ENCODE measurements at regions not wholly inside any gene's neighbourhood (a gene's known extent, or its start where the extent isn't known, plus 50 kb on each side); places are given as distances from the start of the nearest gene placed in this dataset.

DNA sequence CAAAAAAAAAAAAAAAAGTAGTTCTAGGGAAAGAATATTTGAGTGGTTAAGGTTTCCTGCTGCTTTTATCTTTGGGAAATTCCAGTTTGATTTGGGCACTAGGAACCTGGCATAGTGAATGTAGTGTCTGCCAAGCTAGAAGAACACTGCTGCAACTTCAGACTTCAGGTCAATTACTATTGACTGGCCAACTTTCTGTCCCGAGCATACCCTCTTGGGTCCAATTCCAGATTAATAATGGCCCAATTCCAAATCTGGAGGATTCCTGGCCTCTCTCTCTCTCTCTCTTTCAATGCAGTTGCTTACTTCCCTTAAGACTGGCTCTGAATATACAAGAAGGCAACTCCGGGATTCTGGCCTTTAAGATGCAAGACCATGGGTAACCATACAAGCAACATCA is 74.9 kb downstream of the ANKEF1 start:
- no peak overlapping the region for H3K4me3 ChIP-seq (ENCODE audit: low read depth, low read length)
- H3K36me3 ChIP-seq (ENCODE audit: control insufficient read depth, insufficient read depth, low read length) = no peaks in the 10 kb centered on the region
- TF ChIP-seq CTCF (IDR thresholded peaks at IDR 0.05; ENCODE audit: insufficient read depth, low read length, poor library complexity, severe bottlenecking) = no peak
- DNase-seq (ENCODE audit: low read depth) = no peak
- no peaks in the 10 kb centered on the region for H3K27me3 ChIP-seq (ENCODE audit: control insufficient read depth, insufficient read depth, low read length)

DNA sequence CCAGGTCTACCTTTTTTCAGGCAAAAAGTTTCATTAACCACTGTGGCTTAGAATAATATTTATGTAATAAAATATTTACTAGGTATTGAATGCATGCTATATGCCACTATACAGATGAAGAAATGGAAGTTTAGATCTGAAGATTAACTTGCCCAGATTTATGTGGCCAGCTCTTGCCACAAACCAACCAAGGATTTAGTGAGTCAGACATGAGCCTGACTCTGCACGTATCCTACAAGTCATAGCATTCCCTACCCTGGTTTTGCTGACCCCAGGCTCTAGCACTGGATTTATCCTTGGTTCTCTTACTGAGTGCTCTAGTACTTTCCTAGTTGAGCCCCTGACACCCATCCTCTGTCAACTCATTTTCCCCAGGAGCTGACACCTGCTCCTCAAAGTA is 75.4 kb downstream of the ANKEF1 start:
- no peak for DNase-seq (ENCODE audit: low read depth)
- no peak for TF ChIP-seq CTCF (IDR thresholded peaks at IDR 0.05; ENCODE audit: insufficient read depth, low read length, poor library complexity, severe bottlenecking)
- H3K4me3 ChIP-seq (ENCODE audit: low read depth, low read length) = no peak overlapping the region
- no peaks in the 10 kb centered on the region for H3K36me3 ChIP-seq (ENCODE audit: control insufficient read depth, insufficient read depth, low read length)
- H3K27me3 ChIP-seq (ENCODE audit: control insufficient read depth, insufficient read depth, low read length) = no peaks in the 10 kb centered on the region

GRCh38 chr20:10111139-10111958 is 76.6 kb downstream of the ANKEF1 start:
- no peak for TF ChIP-seq CTCF (IDR thresholded peaks at IDR 0.05; ENCODE audit: insufficient read depth, low read length, poor library complexity, severe bottlenecking)
- DNase-seq (ENCODE audit: low read depth) = no peak
- no peak overlapping the region for H3K4me3 ChIP-seq (ENCODE audit: low read depth, low read length)
- no peaks in the 10 kb centered on the region for H3K36me3 ChIP-seq (ENCODE audit: control insufficient read depth, insufficient read depth, low read length)
- H3K27me3 ChIP-seq (ENCODE audit: control insufficient read depth, insufficient read depth, low read length) = no peaks in the 10 kb centered on the region

GRCh38 chr20:10111959-10112250 is 77.1 kb downstream of the ANKEF1 start:
- Histone ChIP-seq H3K36me3 (ENCODE audit: control insufficient read depth, insufficient read depth, low read length) (no peaks in the 10 kb centered on the region), H3K4me3 (ENCODE audit: low read depth, low read length) (no peak overlapping the region), H3K27me3 (ENCODE audit: control insufficient read depth, insufficient read depth, low read length) (no peaks in the 10 kb centered on the region)
- no peak for TF ChIP-seq CTCF (IDR thresholded peaks at IDR 0.05; ENCODE audit: insufficient read depth, low read length, poor library complexity, severe bottlenecking)
- no peak for DNase-seq (ENCODE audit: low read depth)

DNA sequence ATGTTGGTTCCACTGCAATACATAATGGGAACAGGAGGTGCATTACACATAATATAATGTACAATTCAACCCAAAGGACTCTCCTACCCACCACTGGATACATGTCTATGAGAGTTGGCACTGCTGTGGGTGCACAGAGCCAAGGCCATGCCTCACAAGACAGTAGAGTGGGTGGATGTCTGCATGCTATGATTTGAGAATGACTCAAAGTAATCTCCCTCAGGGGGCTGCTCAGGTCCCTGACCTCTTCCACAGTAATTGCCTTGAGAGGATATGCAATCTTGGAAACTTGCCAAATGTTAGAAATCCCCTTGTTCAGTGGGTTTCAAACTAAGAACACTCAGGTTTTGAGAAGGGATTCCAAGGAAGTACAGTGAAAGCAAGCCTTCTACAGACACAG is 79.0 kb downstream of the ANKEF1 start:
- Histone ChIP-seq H3K4me3 (ENCODE audit: low read depth, low read length) (no peak overlapping the region), H3K36me3 (ENCODE audit: control insufficient read depth, insufficient read depth, low read length) (no peaks in the 10 kb centered on the region), H3K27me3 (ENCODE audit: control insufficient read depth, insufficient read depth, low read length) (no peaks in the 10 kb centered on the region)
- TF ChIP-seq CTCF (IDR thresholded peaks at IDR 0.05; ENCODE audit: insufficient read depth, low read length, poor library complexity, severe bottlenecking) = no peak
- no peak for DNase-seq (ENCODE audit: low read depth)

- H3K4me3 ChIP-seq (ENCODE audit: low read depth, low read length) = no peak overlapping the region
- no peak for TF ChIP-seq CTCF (IDR thresholded peaks at IDR 0.05; ENCODE audit: insufficient read depth, low read length, poor library complexity, severe bottlenecking)
- DNase-seq (ENCODE audit: low read depth) = no peak
- no peaks in the 10 kb centered on the region for H3K27me3 ChIP-seq (ENCODE audit: control insufficient read depth, insufficient read depth, low read length)
- H3K36me3 ChIP-seq (ENCODE audit: control insufficient read depth, insufficient read depth, low read length) = no peaks in the 10 kb centered on the region
These were observed 79.8 kb downstream of the ANKEF1 start for GRCh38 chr20:10114598-10114997.

Data from kidney epithelial cell (primary cell).